Suppressor macrophage (primary cell): ENCODE measurements at regions not wholly inside any gene's neighbourhood (a gene's known extent, or its start where the extent isn't known, plus 50 kb on each side); places are given as distances from the start of the nearest gene placed in this dataset.

Experiments used
- DNase-seq, 4 experiments: peaks; one replicate each; pipeline ENCODE4 v3.0.0-alpha.2; 2020 to 2022

DNA sequence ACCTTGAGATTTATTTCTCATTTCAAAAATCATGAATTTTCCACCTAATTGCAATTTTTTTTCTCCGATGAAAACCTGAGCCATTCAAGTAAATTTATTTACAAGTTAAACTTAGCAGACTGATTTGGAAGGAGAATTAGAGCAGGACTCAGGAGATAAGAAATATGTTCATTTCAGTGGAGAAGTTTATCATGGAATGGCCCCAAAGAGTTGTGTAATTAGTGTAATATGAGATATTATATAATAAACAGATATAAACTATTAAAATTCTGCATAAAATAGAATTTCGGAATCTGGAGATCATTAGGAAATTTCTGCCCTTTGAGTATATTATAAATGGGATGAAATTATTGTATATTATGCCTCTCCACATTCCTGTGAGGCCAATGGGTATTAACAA lies 596.8 kb downstream of the QKI start:
- no peak for DNase-seq

DNA sequence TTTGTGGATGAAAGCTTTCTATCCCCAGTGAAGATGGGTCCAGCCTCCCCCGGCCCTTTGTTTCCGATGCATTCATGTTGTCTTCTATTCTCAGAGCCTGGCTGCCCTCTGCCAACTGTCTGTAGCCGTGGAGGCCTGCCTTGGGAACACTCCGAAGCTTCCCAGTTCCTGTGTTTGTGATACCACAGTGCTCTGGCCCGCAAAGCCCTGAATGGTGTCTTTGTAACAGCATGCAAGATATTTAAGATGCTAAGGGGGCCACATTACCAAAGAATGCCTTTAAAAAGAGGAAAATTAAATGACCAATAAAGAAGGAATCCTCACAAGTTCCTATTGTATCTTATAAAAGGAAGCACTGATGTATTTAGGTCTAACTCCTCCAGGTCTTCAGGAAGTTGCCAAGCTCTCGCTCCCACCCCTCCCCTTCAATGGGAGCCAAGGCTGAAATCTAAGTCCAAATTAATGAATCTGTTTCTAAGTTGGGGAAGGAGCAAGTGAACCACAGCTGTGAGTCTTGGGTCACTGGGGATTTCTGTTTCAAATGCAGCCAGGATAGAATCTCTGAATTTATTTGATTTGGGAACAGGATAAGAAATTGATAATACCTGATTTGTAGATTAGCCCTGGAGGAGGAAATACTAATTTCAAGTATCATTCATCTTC lies 596.1 kb downstream of the QKI start:
- no peak for DNase-seq

DNA sequence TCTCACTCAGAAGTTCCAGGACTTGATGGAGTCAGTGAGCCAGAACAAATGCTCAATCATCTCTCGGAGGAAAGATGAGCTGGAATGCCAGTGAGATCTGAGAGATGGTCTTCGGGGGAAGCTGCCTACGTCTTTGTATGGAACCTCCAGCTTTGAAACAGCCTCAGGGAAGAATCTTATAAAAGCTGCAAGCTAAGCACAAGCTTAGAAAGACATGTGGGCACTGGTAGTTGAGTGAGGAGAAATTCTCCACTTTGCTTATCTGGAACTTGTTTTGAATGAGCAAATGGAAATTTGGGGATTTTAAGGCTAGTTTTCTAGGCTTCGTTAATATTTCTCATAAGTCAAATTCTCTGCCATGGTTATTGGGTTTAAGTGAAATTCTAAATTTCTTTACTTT lies 594.4 kb downstream of the QKI start:
- no peak for DNase-seq

DNA sequence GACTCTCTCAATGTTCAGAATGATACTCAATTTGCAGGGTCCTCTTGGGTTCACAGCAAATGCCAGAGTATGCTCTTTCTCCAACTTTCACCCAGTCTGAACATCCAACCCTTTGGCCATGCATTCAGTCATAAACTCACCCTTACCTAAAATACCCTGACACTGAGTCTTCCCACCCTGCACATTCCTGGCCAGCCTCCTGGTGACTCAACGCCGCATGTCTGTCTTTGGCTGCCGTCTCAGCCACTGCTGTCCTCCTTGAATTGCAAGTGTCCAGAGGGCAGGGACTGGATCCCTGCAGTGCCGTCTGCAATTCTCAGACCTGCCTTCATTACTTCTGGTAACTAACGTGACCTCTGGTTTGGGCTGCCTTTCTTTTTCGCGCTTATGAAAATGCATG lies 593.4 kb downstream of the QKI start:
- no peak for DNase-seq

DNA sequence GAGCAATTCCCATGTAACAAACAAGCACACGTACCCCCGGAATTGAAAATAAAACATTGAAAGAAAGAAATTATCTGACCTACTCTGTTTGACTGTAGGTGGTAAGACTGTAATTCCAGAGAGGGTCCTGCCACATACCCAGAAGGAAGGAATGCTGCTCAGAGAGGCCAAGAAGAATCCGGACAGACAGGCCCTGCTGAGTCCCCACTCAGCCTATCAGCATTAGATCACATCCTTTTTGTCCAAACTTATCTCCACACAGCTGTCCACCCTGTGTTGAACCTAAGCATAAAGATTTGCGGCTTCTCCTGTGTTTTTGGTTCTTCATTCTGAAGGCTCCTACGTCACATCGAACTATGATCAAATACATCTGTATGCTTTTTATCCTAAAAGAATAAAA lies 591.9 kb downstream of the QKI start:
- no peak for DNase-seq

DNA sequence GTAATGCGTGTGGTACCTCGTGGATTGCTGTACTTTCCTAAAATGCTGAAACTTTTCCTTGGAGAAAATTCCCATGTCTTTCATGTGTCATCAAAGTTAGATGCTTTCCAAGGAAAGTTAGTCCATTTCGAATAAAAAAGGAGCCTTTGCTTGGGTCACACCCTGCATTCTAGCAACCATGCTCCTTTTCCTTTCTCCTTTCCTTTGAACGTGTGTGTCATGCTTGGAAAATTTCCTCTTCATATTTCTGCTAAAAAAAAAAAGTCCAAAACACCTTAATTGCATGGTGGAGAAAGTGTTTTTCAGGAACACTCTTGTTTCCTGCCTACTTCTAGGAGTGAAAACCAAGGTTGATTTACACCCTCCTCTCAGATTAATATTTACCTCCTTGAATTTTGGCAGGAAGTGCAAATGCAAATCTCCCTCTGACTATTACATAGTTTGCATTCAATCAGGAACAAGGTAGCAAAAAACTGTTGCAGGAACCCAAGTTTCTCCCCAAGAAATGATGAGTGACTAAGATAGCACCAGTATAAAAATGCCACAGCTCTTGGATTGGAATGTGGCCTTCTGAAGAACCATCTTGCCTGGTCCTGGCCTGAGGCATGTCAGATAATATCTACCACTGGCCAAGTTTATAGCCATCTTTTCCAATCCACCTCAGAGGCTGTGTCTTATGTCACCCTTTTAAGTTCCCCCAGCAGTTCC lies 590.6 kb downstream of the QKI start:
- DNase-seq = no peak

DNA sequence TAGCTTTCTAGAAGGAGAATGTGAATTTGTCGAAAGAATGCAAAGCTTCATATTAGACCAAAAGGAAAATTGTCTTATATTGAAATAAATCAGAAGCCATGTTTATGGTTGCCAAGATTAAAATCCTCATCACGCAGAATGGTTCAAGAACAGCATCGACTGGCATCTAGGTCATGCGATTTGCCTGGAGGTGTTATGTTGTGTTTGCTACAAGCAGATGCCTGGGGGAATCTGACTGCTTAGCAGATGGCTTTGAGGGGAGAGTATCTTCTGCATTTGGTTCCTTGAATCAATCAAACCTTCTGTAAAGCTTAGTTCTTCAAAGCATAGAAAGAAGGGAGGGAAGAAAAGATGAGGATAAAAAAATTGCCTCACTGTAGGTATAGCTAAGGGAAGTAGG lies 585.8 kb downstream of the QKI start:
- no peak for DNase-seq

DNA sequence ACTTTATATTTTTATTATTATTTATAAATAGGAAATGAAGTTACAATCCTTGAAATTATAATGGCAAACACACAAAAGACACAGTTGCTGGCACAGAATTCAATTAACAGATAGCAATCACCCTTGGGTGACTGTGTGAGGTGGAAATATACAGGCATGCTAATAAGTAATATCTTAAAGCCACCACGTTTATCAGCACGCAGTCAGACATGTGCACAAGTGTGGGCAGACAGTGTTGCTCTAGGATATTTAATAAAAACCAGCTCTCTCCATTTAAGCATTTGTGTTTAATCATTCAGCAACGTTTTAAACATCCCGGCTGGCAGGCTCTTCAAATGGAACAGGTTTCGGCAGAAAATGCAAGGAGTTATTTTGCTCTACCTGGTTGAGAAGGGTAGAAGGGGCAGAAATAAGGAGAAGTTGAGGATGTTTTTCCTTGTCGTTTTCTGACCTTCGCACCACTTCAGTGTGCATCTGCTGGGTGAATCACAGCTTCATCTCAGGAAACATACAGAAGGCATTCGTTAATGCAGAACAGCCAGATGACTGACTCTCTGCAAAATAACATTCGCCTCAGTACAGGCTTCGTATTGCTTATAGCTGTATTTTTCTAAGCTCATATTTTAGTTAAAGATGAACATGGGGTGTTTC lies 585.1 kb downstream of the QKI start:
- DNase-seq = no peak

DNA sequence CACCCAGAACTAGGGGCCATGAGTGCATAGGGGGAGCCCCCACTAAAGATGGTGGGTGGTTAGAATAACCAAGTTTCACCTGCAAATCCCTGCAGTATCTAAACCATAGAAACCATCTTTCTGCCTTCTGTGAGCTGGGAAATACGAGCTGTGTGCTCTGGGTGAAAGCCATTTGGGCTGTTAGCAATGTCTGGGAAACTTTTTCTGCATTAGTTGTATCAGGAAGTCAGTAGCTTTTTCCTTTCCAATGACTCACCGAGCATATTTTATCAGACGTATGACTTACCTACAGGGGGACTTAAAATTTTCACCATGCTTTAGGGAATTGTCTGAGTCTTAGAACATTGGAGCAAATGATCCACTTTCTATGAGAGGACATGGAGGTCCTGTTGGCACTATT lies 584.0 kb downstream of the QKI start:
- no peak for DNase-seq

DNA sequence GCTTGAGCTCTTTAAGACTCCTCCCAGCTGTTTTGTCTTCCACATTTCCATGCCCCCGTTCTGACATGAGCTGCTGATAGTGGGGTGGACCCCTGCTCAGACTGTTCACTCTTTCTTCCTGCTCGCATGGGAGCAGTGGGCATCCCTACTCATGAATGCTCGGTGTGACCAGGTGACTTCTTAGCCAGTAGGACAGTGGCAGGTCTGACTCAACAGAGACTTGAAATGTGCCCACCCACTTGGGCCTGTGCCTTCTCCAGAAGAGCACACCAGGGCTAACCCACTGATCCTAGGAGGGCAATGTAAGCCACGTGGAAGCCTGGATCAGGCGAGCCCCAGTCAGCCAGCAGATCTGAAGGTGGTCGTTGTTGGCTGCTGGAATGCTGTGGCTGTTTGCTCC lies 582.0 kb downstream of the QKI start:
- DNase-seq = no peak

DNA sequence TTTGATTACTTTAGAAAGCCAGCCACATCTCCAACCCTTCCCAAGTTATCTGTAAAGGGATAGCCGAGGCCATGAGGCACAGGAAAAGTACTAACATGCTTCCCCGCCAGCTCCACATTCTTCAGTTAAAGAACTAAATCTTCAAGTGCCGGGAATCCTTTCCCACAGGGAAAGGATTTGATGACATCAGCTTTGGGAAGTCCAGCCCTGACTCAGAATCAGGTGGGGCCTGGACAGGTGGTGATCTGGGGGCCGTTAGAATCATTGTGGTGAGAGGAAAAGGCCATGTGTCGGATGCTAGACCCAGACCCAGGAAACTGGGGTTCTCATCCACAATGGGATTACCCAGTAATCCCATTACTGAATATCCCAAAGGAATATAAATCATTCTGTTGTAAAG lies 580.0 kb downstream of the QKI start:
- DNase-seq = no peak

DNA sequence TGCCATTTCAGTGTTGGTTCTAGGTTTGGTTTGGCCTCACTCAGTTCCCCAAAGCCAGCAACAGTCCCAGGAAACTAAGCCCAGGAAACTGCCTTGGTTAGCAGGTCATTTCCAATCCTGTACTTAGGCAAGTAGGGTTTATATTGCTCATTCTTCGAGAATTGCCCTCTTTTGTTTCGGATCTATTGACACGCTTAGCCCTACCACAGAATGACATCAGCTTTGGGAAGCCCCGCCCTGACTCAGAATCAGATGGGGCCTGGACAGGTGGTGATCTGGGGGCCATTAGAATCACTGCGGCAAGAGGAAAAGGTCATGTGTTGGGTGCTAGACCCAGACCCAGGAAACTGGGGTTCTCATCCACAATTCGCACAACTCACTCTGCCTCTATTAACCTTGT lies 578.2 kb downstream of the QKI start:
- no peak for DNase-seq

DNA sequence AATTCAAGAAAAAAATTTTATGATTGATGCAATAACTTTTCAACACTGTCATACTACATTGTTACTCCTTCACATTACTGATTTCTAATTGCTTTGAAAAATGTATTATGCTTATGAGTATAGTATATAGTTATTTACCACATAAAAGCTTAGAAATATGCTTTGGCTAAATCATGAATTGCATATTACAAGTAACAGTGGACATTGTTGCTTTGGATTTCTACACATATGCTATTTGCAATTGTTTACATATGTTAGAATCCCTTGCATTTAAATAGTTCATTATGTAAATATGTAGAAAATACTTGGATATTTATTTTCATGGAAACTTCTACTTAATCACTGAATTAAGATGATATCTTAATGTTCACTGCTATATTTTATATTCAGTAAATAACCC lies 577.5 kb downstream of the QKI start:
- DNase-seq = no peak

DNA sequence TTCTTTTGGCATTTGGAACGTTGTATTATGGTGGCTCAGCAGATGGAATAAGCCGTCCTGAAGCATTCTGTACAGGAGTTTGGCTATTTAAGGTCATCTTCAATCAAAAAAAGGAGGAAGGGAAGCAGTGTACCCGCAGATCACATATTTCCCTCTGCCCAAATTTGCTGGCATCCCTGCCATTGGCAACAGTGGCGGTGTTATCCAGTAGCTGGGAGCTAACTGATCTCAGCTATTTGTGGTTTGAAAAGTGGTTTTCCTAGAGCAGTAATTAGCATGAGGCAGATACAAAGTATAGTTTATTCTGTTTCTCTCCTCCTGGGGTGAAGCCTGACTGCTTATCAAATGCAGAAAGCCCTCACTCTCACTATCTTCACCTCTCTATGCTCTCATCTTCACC lies 576.8 kb downstream of the QKI start:
- no peak for DNase-seq

DNA sequence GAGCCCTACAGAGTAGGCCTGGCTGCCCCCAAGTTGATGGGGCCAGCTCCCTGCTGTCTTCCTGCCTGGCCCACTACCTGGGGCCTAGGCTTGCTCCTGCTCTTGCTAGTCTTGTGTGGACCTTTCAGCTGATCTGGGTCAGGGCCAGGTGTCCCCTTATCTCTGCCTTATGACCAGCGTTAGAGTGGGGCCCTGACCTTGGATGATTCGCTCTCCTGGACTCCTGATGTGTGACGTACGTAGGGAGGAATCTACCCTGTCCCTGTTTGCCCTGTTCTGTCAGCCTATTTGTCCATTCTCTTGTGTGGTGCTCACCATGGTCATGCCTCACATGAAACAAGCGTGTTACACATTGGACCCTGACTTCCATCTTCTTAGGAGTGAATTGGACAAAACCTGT lies 571.8 kb downstream of the QKI start:
- no peak for DNase-seq

DNA sequence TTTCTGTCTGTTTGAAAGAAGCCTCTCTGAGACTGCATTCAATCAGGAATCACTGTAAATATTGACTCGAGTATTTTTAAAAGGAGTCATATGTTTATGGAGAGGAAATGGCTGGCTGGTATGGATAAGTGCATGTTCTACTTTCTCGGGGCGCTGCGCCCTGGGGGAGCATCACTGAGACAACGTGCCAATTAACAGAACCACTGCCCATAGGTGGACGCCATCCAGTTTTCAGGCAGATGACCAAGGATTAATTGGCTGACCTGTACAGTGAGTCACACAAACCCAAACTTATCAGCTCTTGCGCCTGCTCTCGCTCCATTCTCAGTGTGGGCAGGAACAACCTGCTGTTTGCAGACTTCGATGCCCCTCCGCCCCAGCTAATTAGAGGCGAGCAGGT lies 571.2 kb downstream of the QKI start:
- DNase-seq = no peak

DNA sequence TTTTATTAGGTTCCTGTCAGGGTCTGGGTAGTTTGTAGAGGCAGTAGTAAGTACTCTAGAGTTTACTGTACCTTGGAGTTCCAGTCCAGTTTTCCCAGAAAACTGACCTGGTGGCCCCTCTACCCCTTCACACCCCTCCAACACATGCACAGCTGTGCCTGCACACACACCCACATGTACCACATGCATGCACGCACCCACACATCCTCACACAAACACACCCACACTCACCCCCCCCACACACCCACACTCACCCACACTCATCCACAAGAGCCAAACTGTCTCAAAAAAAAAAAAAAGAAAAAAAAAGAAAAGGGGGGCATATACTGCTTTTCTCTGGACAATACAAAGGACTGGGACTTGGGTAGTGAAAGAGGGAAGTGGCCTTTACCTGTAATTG lies 570.5 kb downstream of the QKI start:
- no peak for DNase-seq

DNA sequence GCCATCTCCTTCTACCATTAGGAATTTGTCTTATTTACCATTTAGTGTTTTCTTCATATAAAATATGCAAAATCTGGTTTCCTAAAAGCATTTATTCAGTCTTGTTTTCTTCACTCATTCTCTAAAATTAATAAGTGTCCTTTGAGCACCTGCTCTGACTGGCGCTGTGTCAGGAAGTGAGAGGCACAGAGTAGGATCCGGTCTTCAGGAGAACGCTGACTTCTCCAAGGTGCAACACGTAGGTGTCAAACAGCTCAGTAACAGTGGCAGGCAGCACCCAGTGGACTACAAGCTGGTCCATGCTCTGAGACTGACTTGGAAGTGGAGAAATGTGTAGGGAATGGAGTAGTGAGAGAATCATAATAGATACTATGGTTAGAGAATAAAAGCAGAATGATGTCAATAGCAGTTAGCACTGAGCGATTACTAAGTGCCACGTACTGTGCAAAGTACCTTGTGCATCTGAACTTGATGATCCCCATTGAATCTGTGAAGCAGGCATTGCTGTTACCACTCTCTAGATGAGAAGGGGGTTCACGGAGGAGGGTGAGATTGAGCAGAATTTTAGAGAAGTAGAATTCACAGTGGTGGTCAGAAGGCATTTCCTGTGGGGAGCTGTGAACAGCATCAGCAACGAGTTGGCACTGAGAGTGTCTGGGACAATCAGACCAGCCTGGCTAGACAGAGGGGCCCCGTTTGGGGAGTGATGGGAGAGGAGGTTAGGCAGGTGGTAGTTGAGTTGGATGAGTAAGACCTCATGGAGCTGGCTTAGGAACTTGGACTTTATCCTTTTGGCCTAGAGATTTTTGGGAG lies 569.8 kb downstream of the QKI start:
- peak in 1 of 4 experiments; percentile 5 for DNase-seq

DNA sequence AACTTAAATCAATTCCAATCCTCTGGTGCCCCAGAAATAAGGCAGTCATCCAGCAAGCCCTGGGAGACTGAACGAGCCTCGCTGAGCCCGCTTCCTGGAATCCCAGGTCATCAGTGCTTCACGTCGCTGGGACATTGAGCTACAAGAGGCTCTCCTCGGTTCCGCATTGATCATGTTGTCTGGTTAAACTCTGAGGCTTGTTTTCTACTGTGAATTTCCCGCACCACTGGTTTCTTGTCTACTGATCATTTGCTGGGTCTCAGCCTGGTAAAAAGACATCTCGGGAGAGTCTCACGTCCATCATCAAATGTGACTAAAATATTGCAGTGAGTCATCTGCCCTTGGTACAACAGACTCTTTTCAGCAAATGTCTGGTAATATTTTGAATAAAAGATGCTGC lies 569.2 kb downstream of the QKI start:
- no peak for DNase-seq

DNA sequence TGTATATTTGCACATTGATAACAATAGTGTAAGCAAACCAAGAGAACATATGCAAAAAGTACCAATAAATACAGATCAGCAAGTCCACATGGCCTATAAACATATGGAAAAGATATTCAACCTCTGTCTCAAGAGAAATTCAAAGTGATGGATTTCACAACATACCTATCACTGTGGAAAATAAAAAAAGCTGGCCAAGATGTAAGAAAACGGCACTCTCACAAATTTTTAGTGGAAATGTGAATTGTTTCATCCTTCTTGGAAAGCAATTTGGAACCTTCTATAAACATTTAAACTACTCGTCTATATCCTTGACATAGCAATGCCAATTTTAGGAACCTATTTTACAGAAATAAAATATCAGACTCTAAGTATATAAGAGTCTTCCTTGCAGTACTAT lies 559.8 kb downstream of the QKI start:
- DNase-seq = no peak

DNA sequence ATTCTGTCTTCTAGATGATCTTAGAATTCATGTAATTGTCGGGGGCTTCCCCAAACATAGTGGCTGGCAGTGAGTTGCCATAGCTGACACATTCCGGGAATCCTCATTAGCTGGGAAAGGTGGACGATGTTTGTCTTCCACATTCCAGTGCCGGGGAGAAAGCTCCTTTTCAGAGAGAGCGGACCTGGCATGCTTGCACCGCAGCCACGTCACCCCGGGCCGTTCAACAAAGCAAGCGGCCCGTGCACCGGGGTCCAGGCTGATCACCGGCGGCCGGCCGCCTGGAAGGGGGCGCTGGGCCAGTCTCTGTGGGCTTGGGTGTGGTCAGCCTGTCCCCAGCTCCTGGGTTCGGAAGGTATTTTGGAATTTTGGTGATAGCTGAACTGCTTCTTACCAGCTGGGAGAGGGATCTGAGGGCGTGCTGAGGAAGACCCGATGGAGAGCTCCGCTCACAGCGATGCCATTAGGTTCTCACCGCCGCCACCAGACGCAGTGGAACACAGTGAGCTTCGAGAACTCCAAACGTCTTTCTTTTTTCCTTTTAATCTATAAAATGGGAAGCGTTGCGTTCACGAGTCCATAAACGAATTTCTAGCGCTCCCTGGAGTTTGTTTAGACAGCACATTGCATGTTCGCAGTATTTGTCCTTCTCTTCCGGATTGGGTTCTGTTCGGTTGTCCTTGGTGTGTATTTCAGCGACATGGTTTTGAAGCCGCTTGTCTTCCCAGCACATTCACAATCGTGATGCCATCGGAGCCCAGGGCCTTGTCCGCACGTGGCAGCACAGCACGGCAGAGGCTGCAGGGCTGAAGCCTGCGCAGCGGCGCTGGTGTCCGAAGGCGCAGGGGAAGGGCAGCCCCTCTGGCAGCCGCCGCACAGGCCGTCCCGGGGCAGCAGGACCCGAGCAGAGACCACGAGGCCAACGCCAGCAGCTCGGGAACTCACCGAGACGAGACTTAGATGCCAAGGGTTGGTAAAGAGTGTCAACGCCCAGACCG lies 557.6 kb downstream of the QKI start:
- no peak for DNase-seq
